GM21423 (cell line): ENCODE measurements at regions not wholly inside any gene's neighbourhood (a gene's known extent, or its start where the extent isn't known, plus 50 kb on each side); places are given as distances from the start of the nearest gene placed in this dataset.
"Not testable (repeated sequence)": the region's sequence is repeated elsewhere in the genome, so short reads cannot be mapped to it uniquely, and the experiment has no call there.

Experiments
- ATAC-seq: cut with Tn5 transposase; IDR thresholded peaks from one replicate; pipeline ENCODE4 v1.9.1; 2021; ENCODE audit warnings: mild to moderate bottlenecking, moderate library complexity; ENCODE audit not compliant: unreplicated experiment

DNA sequence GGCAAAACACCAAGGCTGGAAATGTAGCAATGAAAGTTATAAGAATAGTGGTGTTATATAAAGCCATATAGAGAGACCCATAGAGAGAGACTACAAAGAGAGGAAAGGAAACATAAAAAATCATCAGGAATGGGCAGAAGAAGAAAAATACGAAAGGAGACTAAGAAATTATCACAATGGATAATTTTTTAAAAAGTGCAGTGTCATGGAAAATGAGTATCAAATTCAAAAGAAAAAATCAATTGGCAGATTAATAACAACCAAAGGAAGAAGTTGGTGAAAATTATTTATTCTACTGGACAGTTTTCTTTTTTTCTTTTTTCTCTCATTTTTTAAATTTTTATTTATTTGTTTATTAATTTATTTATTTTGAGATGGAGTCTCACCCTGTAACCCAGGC, 1488.4 kb upstream of the WWC1 start:
- ATAC-seq, result no peak

DNA sequence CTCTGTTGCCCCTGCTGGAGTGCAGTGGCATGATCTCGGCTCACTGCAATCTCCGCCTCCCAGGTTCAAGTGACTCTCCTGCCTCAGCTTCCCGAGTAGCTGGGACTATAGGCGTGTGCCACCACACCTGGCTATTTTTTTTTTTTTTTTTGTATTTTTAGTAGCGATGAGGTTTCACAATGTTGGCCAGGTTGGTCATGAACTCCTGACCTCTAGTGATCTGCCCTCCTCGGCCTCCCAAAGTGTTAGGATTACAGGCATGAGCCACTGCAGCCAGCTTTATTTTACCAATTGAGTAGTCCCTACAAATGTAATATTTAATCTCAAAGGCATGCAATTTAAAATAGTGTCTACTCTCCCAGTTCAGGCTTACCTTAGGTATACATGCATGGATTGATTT, 1487.2 kb upstream of the WWC1 start:
- not testable (repeated sequence) for ATAC-seq

DNA sequence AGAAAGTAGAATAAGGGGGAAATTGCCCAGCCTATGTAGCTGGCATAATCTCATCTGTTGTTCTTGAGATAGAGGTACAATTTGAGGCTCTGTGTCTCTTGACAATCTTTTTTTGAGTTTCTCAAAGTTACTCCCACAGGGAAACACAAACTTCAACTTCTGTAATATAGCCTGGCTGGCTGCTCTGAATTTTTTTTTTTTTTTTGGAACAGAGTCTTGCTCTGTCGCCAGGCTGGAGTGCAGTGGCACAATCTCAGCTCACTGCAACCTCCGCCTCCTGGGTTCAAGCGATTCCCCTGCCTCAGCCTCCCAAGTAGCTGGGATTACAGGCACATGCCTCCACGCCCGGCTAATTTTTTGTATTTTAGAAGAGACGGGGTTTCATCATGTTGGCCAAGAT, 1486.8 kb upstream of the WWC1 start:
- not testable (repeated sequence) for ATAC-seq

DNA sequence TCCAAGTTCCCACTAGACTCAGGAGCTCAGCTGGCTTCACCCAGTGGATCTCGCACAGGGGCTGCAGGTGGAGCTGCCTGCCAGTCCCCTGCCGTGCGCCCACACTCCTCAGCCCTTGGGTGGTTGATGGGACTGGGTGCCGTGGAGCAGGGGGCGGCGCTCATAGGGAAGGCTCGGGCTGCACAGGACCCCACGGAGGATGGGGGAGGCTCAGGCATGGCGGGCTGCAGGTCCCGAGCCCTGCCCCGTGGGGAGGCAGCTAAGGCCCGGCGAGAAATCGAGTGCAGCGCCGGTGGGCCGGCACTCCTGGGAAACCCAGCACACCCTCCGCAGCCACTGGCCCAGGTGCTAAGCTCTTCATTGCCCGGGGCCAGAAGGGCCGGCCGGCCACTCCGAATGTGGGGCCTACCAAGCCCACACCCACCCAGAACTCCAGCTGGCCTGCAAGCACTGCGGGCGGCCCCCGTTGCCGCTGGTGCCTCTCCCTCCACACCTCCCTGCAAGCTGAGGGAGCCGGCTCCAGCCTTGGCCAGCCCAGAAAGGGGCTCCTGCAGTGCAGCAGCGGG, 1481.3 kb upstream of the WWC1 start:
- ATAC-seq, result not testable (repeated sequence)

DNA sequence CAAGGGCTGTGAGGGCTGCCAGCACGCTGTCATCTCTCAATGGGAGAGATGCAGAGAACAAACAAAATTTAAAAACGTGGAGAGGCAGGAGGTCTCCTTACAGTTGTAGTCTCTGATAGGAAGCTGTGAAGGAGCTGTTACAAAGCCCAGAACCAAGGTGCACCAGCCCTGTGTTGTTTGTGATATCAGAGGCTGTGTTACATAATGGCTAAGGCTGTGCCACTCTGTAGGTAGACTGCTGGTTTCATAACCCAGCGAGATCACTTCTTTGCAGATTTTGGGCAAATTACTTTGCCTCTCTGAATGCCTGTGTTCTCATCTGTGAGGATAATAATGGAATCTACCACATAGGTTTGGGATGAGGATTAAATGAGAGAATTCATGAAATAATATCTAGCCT, 1480.7 kb upstream of the WWC1 start:
- no peak for ATAC-seq

DNA sequence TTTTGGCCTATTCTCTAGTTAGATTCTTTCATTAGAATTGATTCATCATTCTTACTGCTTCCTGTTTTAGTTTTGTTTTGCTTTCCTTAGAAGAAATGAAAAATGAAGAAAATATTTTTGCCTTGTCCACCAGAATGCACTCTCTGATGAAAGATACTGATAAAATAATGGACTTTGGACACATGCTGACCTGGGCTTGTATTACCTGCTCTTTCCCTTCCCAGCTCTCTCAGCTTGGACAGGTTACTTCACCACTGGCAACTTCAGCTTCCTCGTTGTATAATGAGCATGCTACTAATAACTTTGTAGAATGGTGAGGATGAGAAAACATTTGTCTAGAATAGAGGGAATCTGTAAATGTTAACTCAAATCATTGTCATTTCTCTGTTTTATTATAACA, 1468.1 kb upstream of the WWC1 start:
- no peak for ATAC-seq

DNA sequence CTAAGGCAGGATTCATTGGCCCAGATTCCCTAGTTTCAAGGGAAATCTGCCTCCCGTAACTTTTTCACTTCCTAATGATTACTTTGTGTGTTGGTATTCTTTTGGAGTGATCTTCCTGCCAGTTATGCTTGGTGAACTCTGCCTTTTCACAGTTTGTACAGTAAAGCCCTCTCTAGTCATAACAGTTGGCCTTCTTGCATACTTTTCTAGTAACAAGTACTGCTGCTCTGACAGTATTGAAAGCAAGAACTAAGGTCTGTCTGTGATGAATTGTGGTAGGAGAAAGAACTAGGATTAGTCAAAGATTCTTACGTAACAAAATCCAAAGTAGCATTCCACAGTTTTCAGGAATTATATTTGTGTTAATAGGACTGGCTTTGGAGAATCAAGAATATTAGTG, 1457.2 kb upstream of the WWC1 start:
- ATAC-seq, result no peak

DNA sequence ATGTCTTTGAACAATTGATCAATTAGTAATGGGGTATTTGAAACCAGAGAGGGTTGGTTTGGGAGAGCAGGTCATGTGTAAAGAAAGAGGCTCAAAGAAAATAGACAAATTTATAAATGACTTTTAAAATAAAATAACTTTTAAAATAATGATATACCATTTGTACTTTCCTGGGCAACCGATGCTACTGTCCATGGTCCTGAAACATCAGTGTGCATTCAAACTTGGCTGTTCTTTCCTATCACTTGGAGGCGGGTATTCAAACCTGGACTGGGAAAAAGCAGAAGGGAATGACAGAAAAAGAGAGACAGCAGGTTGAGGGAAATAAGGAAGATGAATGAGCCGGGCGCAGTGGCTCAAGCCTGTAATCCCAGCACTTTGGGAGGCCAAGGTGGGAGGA, 1446.4 kb upstream of the WWC1 start:
- no peak for ATAC-seq

DNA sequence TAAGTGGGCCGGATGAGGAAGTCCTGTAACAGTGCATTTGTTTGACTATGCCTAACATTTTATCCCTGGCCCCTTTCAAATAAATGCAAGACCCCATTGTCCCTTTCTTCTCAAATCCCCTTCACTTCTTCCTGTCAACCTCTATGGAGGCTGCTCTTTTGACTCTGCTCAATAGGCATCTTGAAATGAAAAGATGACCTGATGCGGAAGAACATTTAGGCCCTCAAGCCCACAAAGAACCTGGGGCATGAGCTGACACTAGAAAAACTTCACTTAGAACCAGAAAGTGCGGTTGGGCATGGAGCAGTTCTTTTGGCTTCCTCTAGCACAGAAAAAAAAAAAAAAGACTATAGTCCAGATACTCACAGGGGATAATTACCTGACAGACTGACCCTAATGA, 1434.7 kb upstream of the WWC1 start:
- ATAC-seq, result no peak

DNA sequence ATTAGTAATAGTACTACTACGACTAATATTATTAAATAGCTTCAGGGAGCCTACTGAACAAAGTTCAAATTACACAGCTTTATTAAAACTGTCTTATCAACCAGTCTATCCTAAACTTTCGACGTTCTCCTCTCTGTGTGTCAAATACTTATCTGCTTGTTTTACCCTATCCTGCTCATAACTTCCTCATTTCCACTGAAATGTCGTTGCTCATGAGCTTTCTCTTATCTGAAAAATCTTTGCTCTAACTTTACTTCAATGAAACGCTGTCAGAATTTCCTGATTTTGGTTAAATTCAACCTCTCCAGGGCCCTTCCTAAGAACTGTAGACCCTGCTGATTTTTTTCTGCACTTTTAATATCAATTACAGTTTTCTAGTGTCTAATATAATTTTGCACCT, 1431.0 kb upstream of the WWC1 start:
- no peak for ATAC-seq

DNA sequence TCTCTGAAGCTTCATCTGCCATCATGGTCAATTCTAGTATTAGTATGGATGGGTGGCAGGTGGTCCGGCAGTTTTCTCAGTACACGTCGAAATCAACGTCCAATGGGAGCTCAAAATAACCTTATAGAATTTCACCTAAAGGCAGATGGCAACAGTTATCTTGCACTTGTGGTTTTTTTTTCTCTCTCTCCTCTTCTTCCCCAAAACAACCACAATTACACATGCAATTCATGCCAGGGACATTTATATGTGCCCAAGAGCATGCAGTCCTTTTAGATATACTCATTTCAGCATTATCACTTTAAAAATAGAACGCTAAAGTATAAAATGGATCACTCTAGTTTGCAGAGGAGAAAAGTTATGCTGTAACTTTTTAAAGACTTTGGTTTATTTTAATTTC, 1428.9 kb upstream of the WWC1 start:
- no peak for ATAC-seq

DNA sequence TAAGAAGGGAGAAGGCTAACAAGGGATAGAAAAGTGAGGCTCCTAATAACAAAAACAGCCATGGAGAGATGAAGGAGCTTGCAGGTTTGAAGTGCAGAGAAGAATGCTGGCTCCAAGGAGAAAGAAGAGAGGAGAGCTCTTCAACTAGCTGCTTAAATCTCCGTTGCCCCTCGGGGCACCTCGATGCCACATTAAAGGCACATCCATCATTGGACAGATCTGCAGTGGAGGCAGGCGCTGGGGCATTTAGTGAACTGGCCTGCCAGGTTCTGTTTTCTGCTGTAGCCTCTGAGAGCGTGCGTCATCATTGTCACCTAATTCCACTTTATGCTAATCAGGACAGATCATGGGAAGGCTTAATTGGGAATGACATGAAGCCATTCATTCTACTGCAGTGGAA, 1426.2 kb upstream of the WWC1 start:
- ATAC-seq, result no peak

DNA sequence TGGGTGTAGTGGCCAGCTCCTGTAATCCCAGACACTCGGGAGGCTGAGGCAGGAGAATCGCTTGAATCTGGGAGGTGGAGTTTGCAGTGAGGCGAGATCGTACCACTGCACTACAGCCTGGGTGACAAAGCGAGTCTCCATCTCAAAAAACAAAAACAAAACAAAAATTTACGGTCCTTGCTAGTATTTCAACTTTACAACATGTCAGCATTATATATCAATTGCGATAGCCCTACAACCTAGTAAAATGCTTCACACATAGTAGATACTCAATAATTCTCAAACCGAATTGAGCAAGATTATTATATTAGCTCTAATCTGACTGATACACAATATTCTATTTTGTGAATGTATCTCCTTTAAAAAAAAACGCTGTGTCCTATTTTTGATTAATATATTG, 1411.0 kb upstream of the WWC1 start:
- ATAC-seq, result no peak

DNA sequence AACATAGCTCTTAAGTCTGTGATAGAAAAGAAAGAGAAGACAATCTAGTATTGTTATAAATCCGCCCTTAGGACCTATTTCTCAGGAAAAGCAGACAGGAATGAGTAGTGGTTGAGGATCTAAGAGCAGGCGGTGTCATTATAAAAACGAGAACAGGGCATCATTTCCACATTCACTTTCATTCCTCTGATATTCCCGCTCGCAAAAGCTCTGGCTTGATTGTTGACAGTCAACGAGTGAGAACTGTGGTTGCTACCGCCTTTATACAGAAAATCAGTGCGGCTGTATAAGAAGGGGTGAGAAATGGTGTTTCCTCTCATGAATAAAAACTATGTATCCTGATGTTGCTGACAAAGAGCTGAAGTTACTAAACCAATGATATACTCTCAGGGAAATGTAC, 1409.6 kb upstream of the WWC1 start:
- no peak for ATAC-seq

DNA sequence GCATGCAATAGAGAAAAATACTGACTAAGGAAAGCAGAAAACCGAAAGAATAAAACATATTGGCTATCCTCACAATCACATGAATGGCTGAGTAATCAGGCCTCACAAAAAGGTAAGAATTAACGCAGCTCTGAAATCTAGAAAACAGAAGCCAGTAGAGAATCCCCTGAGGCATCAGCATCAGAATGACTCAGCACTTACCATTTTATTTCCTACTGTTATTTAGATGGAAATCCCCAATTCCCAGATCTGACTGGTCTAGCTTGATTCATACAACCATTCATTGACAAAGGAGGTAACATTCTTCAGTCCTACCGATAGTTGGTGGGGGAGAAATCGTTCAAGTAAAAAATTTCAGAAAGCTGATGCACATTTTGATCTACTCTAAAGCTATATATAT, 1408.4 kb upstream of the WWC1 start:
- ATAC-seq, result no peak

DNA sequence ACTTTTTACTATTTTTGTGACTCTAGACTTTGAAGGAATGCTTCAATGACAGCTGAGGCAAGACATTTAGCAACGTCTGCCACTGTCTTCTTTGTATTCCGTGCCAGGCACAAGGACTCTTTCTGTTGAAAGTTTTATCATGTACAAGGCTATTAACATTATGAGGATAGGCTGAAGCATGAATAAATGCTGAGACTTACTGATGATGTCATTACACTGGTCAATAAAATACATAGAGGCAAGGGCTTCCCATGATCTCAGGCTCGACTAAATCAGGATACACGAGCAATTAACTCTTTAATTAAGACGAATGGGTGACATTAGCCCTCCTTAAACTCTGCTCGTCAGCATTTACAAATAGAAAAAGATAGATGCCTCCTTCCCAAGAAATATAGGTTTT, 1393.3 kb upstream of the WWC1 start:
- ATAC-seq, result no peak

DNA sequence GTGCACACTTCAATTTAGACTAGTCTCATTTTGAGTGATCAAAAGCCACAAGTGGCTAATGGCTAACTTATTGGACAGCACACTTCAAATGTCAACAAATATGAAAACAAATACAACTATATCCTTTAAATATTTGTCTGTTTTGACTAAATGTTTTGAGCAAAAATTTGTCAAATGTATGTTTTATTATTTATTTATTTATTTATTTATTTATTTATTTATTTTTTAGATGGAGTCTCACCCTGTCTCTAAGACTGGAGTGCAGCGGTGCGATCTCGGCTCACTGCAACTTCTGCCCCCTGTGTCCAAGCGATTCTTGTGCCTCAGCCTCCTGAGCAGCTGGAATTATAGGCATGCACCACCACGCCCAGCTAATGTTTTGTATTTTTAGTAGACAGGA, 1392.1 kb upstream of the WWC1 start:
- ATAC-seq, result no peak

DNA sequence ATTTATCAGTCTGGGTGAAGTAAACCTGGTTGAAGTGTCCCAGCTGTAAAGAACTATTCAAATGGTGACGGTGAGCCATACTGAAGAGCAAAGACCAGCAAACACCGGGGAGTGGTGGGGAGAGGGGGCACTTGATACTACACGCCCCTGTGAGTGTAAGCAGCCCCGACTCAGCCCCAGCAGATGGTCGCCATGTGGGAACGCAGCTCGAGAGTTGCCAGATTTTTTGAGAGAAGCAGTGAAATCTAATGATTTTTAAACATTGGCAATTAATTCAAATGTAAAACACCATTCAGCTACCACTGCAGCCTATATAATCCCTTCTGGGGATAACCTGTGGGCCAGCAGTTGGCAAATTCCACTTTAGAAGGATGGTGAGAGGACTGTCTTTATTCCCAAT, 1386.9 kb upstream of the WWC1 start:
- no peak for ATAC-seq

DNA sequence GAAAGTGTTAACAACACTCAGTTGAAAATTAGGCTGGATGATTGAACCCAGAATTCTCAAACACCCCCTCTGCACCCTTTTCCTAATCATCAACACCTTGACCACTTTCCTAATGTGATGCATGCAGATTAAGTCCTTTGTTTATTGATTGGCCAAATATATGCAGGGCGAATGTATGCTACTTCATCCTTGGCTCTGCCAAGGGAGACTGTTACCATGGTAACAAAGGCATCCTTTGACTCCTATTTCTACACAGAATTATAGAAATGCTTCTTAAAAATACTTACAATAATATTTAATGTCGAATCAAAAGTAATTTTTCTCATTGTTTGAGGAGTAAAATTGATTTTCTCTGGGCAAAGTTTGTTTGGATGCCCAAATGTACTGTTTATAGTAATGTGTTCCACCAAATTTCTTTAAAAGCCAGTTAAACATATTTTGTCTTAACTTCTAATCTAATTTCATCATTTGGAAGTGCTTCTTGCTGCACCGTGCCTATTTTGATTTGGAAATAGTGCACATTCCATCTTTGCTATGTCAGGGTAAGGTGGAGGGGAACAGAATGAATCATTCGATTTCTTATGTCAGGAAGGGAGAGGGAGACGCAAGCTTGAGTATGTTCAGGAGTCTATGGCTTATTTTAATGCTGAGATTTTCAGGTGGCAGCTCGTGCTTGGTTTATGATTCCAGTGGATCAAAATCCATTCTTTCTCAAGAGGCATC, 1384.3 kb upstream of the WWC1 start:
- no peak for ATAC-seq

DNA sequence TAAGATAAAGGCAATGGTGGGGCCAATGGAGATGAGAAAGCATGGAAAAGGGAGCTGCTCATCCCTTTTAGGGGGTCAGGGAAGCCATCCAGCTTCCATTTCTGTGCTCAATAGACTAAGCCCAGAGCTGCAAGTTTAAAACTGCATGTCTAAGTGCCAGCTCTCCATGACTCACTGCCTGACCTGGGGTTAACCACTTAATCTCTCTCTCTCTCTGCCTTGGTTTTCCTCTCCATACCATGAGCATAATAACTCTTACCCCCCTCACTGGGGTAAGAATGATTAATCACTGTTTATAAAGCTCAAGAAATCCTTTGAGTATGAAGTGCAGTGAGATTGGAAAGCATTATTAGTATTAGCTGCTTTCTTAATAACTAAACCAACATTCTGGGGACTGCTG, 1382.4 kb upstream of the WWC1 start:
- ATAC-seq, result no peak

DNA sequence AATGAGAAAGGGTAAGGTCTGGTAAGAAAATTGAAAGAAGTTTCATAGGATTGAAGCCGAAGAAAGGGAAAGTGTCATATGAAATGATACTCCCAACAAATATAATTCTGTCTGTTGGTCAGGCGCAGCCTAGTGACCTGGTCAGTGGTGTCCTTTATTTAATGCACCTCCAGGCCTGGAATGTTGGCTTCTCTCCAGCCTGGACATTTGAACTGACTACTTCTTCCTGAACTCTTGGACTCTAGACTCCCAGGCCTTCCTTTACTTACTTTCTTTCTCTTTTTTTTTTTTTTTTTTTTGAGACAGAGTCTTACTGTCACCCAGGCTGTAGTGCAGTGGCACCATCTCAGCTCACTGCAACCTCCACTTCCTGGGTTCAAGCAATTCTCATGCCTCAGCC, 1381.5 kb upstream of the WWC1 start:
- no peak for ATAC-seq

DNA sequence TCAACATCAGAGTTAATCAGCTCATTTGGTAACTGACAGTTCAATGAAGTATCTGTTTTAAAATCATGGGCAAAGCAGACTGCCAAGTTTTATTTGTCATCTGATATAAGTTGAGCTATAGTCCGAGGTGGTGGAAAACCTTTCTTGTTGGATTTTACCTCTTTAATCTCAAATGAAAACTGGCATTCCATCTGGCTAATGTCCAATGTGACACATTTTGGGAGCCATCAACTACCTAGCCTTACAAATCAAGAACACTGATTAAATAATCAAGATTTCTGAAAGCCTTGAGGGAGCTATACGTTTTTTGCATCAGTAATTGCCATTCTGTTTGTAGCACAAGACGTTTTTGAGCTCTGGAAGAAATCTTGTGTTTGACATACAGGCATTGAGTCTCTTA, 1380.5 kb upstream of the WWC1 start:
- ATAC-seq, result no peak

DNA sequence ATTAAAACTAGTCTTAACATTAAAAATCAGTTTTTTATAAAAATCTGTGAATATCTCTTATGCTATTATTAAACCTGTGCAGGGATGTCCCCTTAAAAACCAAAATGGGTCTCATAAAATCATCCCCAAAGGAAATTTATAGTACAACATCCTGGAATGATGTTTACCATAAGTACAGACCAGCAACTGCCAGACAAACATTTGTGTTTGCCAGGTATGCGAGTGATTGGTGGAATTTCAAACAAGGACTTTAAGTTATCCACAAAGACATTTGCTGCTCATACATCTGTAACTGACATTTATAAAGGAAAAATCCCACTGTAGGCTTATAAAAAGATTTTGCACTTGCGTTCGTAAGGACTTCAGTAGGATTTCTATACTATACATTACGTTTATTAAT, 1375.4 kb upstream of the WWC1 start:
- no peak for ATAC-seq
